Right lobe of liver (tissue), 4 donors: ENCODE measurements at regions not wholly inside any gene's neighbourhood (a gene's known extent, or its start where the extent isn't known, plus 50 kb on each side); places are given as distances from the start of the nearest gene placed in this dataset.

ENCODE experiments used
- CTCF ChIP-seq, 4 donors: fragments of 200-600 bp in 3 of 4; fragments of 450-650 bp in 1 of 4; IDR thresholded peaks; one replicate each; pipeline versions ENCODE4 v1.5.1 to v1.8.0; 2016 to 2022; ENCODE audit warnings: antibody characterized with exemption in 4 of 4, mild to moderate bottlenecking in 2 of 4
- POLR2A ChIP-seq: fragments of 450-650 bp; IDR thresholded peaks from one replicate; pipeline ENCODE4 v1.6.1; 2017; ENCODE audit warnings: antibody characterized with exemption, mild to moderate bottlenecking
- donor health status: DM: no; HTN: no; CAD: no.
- donor health status: DM: no; HTN: no; CAD: no.
- donor health status: DM: no; HTN: yes; CAD: no.

GRCh38 chr4:30126351-30126750 is 593.8 kb upstream of the PCDH7 start:
- no peak for TF ChIP-seq CTCF (IDR thresholded peaks at IDR 0.05)
- no peak for TF ChIP-seq POLR2A
